ENCODE measurements at regions not wholly inside any gene's neighbourhood (a gene's known extent, or its start where the extent isn't known, plus 50 kb on each side); places are given as distances from the start of the nearest gene placed in this dataset.

- DNase-seq (ENCODE audit: low read depth) = no peak
- H3K4me3 ChIP-seq (ENCODE audit: control insufficient read depth, low read depth, low read length) = no peak overlapping the region
- TF ChIP-seq CTCF (IDR thresholded peaks at IDR 0.05; ENCODE audit: control insufficient read depth, insufficient read depth, low read depth, low read length, missing control alignments) = no peak
Observed at GRCh38 chr14:97390096-97390724, 593.0 kb downstream of the VRK1 start.

- TF ChIP-seq CTCF (IDR thresholded peaks at IDR 0.05; ENCODE audit: control insufficient read depth, insufficient read depth, low read depth, low read length, missing control alignments) = no peak
- no peak for DNase-seq (ENCODE audit: low read depth)
- no peak overlapping the region for H3K4me3 ChIP-seq (ENCODE audit: control insufficient read depth, low read depth, low read length)
Observed at GRCh38 chr14:97393244-97393643, 596.1 kb downstream of the VRK1 start.

- no peak for DNase-seq (ENCODE audit: low read depth)
- no peak overlapping the region for H3K4me3 ChIP-seq (ENCODE audit: control insufficient read depth, low read depth, low read length)
- TF ChIP-seq CTCF (IDR thresholded peaks at IDR 0.05; ENCODE audit: control insufficient read depth, insufficient read depth, low read depth, low read length, missing control alignments) = no peak
Observed at GRCh38 chr14:97395068-97395467, 597.9 kb downstream of the VRK1 start.

- no peak for TF ChIP-seq CTCF (IDR thresholded peaks at IDR 0.05; ENCODE audit: control insufficient read depth, insufficient read depth, low read depth, low read length, missing control alignments)
- DNase-seq (ENCODE audit: low read depth) = no peak
- H3K4me3 ChIP-seq (ENCODE audit: control insufficient read depth, low read depth, low read length) = no peak overlapping the region
Observed at GRCh38 chr14:97401714-97402113, 604.5 kb downstream of the VRK1 start.

GRCh38 chr14:97402279-97402678 lies 605.1 kb downstream of the VRK1 start:
- no peak for DNase-seq (ENCODE audit: low read depth)
- no peak for TF ChIP-seq CTCF (IDR thresholded peaks at IDR 0.05; ENCODE audit: control insufficient read depth, insufficient read depth, low read depth, low read length, missing control alignments)
- H3K4me3 ChIP-seq (ENCODE audit: control insufficient read depth, low read depth, low read length) = no peak overlapping the region

- no peak for TF ChIP-seq CTCF (IDR thresholded peaks at IDR 0.05; ENCODE audit: control insufficient read depth, insufficient read depth, low read depth, low read length, missing control alignments)
- DNase-seq (ENCODE audit: low read depth) = no peak
- no peak overlapping the region for H3K4me3 ChIP-seq (ENCODE audit: control insufficient read depth, low read depth, low read length)
Observed at GRCh38 chr14:97407701-97408407, 610.7 kb downstream of the VRK1 start.

Measured in AG09309 (cell line).